H1 (cell line): ENCODE measurements at regions not wholly inside any gene's neighbourhood (a gene's known extent, or its start where the extent isn't known, plus 50 kb on each side); places are given as distances from the start of the nearest gene placed in this dataset.

Experiments
- CEBPB ChIP-seq: IDR thresholded peaks from 2 replicates; pipeline ENCODE4 v1.6.1; 2012; ENCODE audit warnings: low read depth, low read length
- CTCF ChIP-seq, 3 experiments: IDR thresholded peaks; 1 replicate in 2 of 3; 2 replicates in 1 of 3; pipeline versions ENCODE4 v1.5.1 to v1.6.1; 2011; ENCODE audit warnings: low read length in 3 of 3, mild to moderate bottlenecking in 3 of 3, inconsistent platforms in 2 of 3, low read depth in 1 of 3, moderate library complexity in 1 of 3; ENCODE audit not compliant: insufficient read depth in 1 of 3; ENCODE audit errors: control extremely low read depth in 1 of 3
- E2F6 ChIP-seq: IDR thresholded peaks from 2 replicates; pipeline ENCODE4 v1.6.1; 2012; ENCODE audit warnings: inconsistent platforms
- EZH2 ChIP-seq: fragments of 200-600 bp; sonication (generic); IDR thresholded peaks from 2 replicates; pipeline ENCODE4 v1.7.1; 2012; ENCODE audit warnings: low read depth, mild to moderate bottlenecking, moderate library complexity, low read length, inconsistent platforms; ENCODE audit not compliant: severe bottlenecking
- GABPA ChIP-seq: IDR thresholded peaks from 2 replicates; pipeline ENCODE4 v1.6.1; 2011; ENCODE audit warnings: mild to moderate bottlenecking, low read length, moderate library complexity, borderline replicate concordance; ENCODE audit not compliant: insufficient read depth
- JUN ChIP-seq: IDR thresholded peaks from 2 replicates; pipeline ENCODE4 v1.6.1; 2011; ENCODE audit warnings: low read depth, mild to moderate bottlenecking, improper control_type of control experiment, low read length
- NANOG ChIP-seq: IDR thresholded peaks from 2 replicates; pipeline ENCODE4 v1.6.1; 2011; ENCODE audit warnings: low read length, low read depth, mild to moderate bottlenecking, inconsistent platforms; ENCODE audit not compliant: insufficient read depth, poor library complexity, severe bottlenecking
- POLR2A ChIP-seq, 2 experiments: IDR thresholded peaks; 1 replicate in 1 of 2; 2 replicates in 1 of 2; pipeline ENCODE4 v1.6.1; 2011; ENCODE audit warnings: low read depth in 2 of 2, low read length in 2 of 2, mild to moderate bottlenecking in 2 of 2; ENCODE audit errors: control extremely low read depth in 1 of 2
- POLR2AphosphoS5 ChIP-seq: IDR thresholded peaks from 2 replicates; pipeline ENCODE4 v1.6.1; 2011; ENCODE audit warnings: low read depth, low read length
- RAD21 ChIP-seq, 2 experiments: IDR thresholded peaks in 1 of 2; conservative IDR thresholded peaks in 1 of 2; 2 replicates each; pipeline ENCODE4 v1.6.1; 2011; ENCODE audit warnings: low read depth in 2 of 2, low read length in 2 of 2, improper control_type of control experiment in 1 of 2, inconsistent platforms in 1 of 2, mild to moderate bottlenecking in 1 of 2, moderate library complexity in 1 of 2
- TCF12 ChIP-seq: IDR thresholded peaks from 2 replicates; pipeline ENCODE4 v1.6.1; 2011; ENCODE audit warnings: low read depth, mild to moderate bottlenecking, low read length

- TF ChIP-seq JUN, result no peak
- no peak for TF ChIP-seq GABPA
- TF ChIP-seq TCF12, result no peak
- TF ChIP-seq POLR2AphosphoS5, result no peak
- TF ChIP-seq EZH2, result no peak
- TF ChIP-seq POLR2A (IDR thresholded peaks at IDR 0.05; ENCODE audit: control extremely low read depth in 1 of 2, low read depth in 2 of 2, low read length in 2 of 2), result no peak
- no peak for TF ChIP-seq CTCF (IDR thresholded peaks at IDR 0.05; ENCODE audit: control extremely low read depth in 1 of 3, insufficient read depth in 1 of 3, low read depth in 1 of 3, low read length in 3 of 3)
- no peak for TF ChIP-seq CEBPB
- TF ChIP-seq NANOG, result no peak
- TF ChIP-seq RAD21 (IDR thresholded peaks at IDR 0.05 in 1 of 2, conservative IDR thresholded peaks at IDR 0.05 in 1 of 2; ENCODE audit: low read depth in 2 of 2, low read length in 2 of 2), result no peak
- no peak for TF ChIP-seq E2F6
These were observed 276.2 kb upstream of the KLF14 start for GRCh38 chr7:131010029-131010716.
